Keratinocyte (primary cell): ENCODE measurements at regions not wholly inside any gene's neighbourhood (a gene's known extent, or its start where the extent isn't known, plus 50 kb on each side); places are given as distances from the start of the nearest gene placed in this dataset.

ENCODE experiments used
- DNase-seq: peaks from one replicate; pipeline ENCODE4 v3.0.0-alpha.2; 2011; ENCODE audit warnings: low read depth, missing footprints, low spot score
- FAIRE-seq: peaks from 2 replicates; lab custom pipeline; 2011; peaks lifted over from hg19 to GRCh38; lab: Jason Lieb, UNC
- H2AFZ ChIP-seq: 2 replicates; pipeline ENCODE4 v1.6.0; 2012; ENCODE audit warnings: low read length, control low read depth, inconsistent platforms; ENCODE audit not compliant: control insufficient read depth
- H3K27ac ChIP-seq: 2 replicates; pipeline ENCODE4 v1.5.1; 2011; ENCODE audit warnings: low read length; ENCODE audit not compliant: control insufficient read depth, insufficient read depth
- H3K27me3 ChIP-seq: 3 replicates; pipeline ENCODE4 v1.6.0; 2011; ENCODE audit warnings: low read length; ENCODE audit not compliant: control insufficient read depth, insufficient read depth; ENCODE audit errors: extremely low read depth
- H3K36me3 ChIP-seq, 2 experiments: 2 replicates in 1 of 2; 3 replicates in 1 of 2; pipeline ENCODE4 v1.5.1; 2011; ENCODE audit warnings: low read length in 2 of 2, mild to moderate bottlenecking in 1 of 2; ENCODE audit not compliant: control insufficient read depth in 2 of 2, insufficient read depth in 2 of 2; ENCODE audit errors: extremely low read depth in 1 of 2
- H3K4me1 ChIP-seq: 3 replicates; pipeline ENCODE4 v1.5.1; 2011; ENCODE audit warnings: low read length; ENCODE audit not compliant: control insufficient read depth, insufficient read depth; ENCODE audit errors: extremely low read depth
- H3K4me2 ChIP-seq: 3 replicates; pipeline ENCODE4 v1.6.0; 2011; ENCODE audit warnings: low read depth, low read length; ENCODE audit not compliant: control insufficient read depth, insufficient read depth; ENCODE audit errors: extremely low read depth
- H3K4me3 ChIP-seq, 3 experiments: fragments of 200-600 bp in 1 of 3; sonication (generic) in 1 of 3; 2 replicates in 2 of 3; 3 replicates in 1 of 3; pipeline ENCODE4 v1.5.1; 2011 to 2016; ENCODE audit warnings: low read length in 3 of 3, mild to moderate bottlenecking in 3 of 3, control low read depth in 2 of 3, inconsistent platforms in 1 of 3, low read depth in 1 of 3, mixed read lengths in 1 of 3, mixed run types in 1 of 3, moderate library complexity in 1 of 3; ENCODE audit not compliant: control insufficient read depth in 2 of 3, insufficient read depth in 2 of 3; ENCODE audit errors: extremely low read depth in 1 of 3
- H3K79me2 ChIP-seq: 2 replicates; pipeline ENCODE4 v1.6.0; 2012; ENCODE audit warnings: low read length; ENCODE audit not compliant: control insufficient read depth, insufficient read depth
- H3K9ac ChIP-seq: 3 replicates; pipeline ENCODE4 v1.6.0; 2011; ENCODE audit warnings: low read length; ENCODE audit not compliant: control insufficient read depth, insufficient read depth; ENCODE audit errors: extremely low read depth
- H3K9me1 ChIP-seq: 3 replicates; pipeline ENCODE4 v1.6.0; 2011; ENCODE audit warnings: low read length; ENCODE audit not compliant: control insufficient read depth, insufficient read depth; ENCODE audit errors: extremely low read depth
- H3K9me3 ChIP-seq: 2 replicates; pipeline ENCODE4 v1.5.1; 2012; ENCODE audit warnings: low read depth, low read length; ENCODE audit not compliant: control insufficient read depth
- H4K20me1 ChIP-seq: 3 replicates; pipeline ENCODE4 v1.6.0; 2011; ENCODE audit warnings: low read length; ENCODE audit not compliant: control insufficient read depth, insufficient read depth; ENCODE audit errors: extremely low read depth
- EZH2 ChIP-seq: IDR thresholded peaks from one replicate; pipeline ENCODE4 v1.6.1; 2012; ENCODE audit warnings: inconsistent platforms, mild to moderate bottlenecking, low read length, moderate library complexity
- dilution Hi-C: fragments of 300-500 bp; cut with MboI; formaldehyde crosslinking; loops from one replicate; pipeline ENCODE4 v1.7.0; 2020; ENCODE audit warnings: low sequenced_read_pairs; ENCODE audit not compliant: extremely low pct_ligation_motif_present
- TF ChIP-seq, protein P1 (sequence below), 3 experiments: IDR thresholded peaks in 1 of 3; conservative IDR thresholded peaks in 1 of 3; optimal IDR thresholded peaks in 1 of 3; 2 replicates in 2 of 3; 3 replicates in 1 of 3; pipeline versions ENCODE3 to v1.5.1; 2011; ENCODE audit warnings: low read length in 3 of 3, mild to moderate bottlenecking in 3 of 3, moderate library complexity in 2 of 3, control low read depth in 1 of 3, inconsistent platforms in 1 of 3; ENCODE audit not compliant: insufficient read depth in 2 of 3; ENCODE audit errors: extremely low read depth in 1 of 3

DNA sequence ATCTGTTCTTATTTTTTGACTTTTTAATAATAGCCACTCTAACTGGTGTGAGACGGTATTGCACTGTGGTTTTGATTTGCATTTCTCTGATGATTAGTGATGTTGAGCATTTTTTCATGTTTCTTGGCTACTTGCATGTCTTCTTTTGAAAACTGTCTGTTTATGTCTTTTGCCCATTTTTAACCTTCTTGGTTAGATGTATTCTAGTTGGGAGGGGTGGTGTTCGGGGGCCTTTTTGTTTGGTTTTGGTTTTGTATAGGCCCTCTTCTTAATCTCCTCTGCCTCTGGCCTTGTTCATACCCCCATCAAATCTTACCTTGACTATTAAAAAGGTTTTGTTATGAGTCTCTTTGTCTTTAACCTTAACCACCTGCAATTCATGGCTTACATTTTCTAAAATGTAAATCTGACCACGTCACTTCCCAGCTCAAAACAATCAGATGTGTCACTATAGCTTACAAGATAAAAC, 107.8 kb upstream of the NR4A3 start:
- H3K27me3 ChIP-seq = no peaks in the 10 kb centered on the region
- no peak overlapping the region for H3K27ac ChIP-seq
- no peaks in the 10 kb centered on the region for H3K9me3 ChIP-seq
- no peaks in the 10 kb centered on the region for H3K36me3 ChIP-seq
- H3K4me1 ChIP-seq = no peaks in the 10 kb centered on the region
- TF ChIP-seq, protein P1, sequence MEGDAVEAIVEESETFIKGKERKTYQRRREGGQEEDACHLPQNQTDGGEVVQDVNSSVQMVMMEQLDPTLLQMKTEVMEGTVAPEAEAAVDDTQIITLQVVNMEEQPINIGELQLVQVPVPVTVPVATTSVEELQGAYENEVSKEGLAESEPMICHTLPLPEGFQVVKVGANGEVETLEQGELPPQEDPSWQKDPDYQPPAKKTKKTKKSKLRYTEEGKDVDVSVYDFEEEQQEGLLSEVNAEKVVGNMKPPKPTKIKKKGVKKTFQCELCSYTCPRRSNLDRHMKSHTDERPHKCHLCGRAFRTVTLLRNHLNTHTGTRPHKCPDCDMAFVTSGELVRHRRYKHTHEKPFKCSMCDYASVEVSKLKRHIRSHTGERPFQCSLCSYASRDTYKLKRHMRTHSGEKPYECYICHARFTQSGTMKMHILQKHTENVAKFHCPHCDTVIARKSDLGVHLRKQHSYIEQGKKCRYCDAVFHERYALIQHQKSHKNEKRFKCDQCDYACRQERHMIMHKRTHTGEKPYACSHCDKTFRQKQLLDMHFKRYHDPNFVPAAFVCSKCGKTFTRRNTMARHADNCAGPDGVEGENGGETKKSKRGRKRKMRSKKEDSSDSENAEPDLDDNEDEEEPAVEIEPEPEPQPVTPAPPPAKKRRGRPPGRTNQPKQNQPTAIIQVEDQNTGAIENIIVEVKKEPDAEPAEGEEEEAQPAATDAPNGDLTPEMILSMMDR (optimal IDR thresholded peaks at IDR 0.05 in 1 of 3, IDR thresholded peaks at IDR 0.05 in 1 of 3, conservative IDR thresholded peaks at IDR 0.05 in 1 of 3; ENCODE audit: extremely low read depth in 1 of 3, insufficient read depth in 2 of 3, low read length in 3 of 3) = no peak
- no peak for TF ChIP-seq EZH2
- FAIRE-seq (no peak), DNase-seq (no peak)
- no peak overlapping the region for H3K4me3 ChIP-seq
- H3K9me1 ChIP-seq = no peaks in the 10 kb centered on the region
- H2AFZ ChIP-seq = no peak overlapping the region
- no peaks in the 10 kb centered on the region for H4K20me1 ChIP-seq
- H3K9ac ChIP-seq = no peak overlapping the region
- H3K4me2 ChIP-seq = no peak overlapping the region
- H3K79me2 ChIP-seq = no peaks in the 10 kb centered on the region
- dilution Hi-C loops = no loop called here

DNA sequence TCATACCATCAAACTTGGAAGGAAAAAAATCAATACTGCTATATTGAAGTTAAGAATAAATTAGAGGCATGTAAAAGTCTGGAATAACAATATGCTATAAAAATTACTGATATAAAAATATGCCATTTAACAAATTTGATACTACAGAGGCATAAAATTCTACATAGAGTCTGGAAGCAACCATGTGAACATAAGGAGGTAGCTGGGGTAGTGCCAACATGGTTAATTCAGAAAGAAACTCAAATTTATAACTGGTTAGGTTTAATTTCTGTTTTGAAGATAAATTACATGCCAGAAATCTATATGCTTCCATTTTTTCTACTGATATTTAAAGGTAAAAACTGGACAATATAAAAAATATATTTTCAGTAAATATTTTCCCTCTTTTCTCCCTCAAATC, 103.1 kb upstream of the NR4A3 start:
- H3K27ac ChIP-seq = no peak overlapping the region
- H3K9me1 ChIP-seq = no peaks in the 10 kb centered on the region
- H3K9me3 ChIP-seq = no peaks in the 10 kb centered on the region
- no peak overlapping the region for H3K4me3 ChIP-seq
- H3K4me2 ChIP-seq = no peak overlapping the region
- TF ChIP-seq, protein P1 (optimal IDR thresholded peaks at IDR 0.05 in 1 of 3, IDR thresholded peaks at IDR 0.05 in 1 of 3, conservative IDR thresholded peaks at IDR 0.05 in 1 of 3; ENCODE audit: extremely low read depth in 1 of 3, insufficient read depth in 2 of 3, low read length in 3 of 3) = no peak
- TF ChIP-seq EZH2 = no peak
- H3K4me1 ChIP-seq = no peaks in the 10 kb centered on the region
- H3K79me2 ChIP-seq = no peaks in the 10 kb centered on the region
- DNase-seq (no peak), FAIRE-seq (no peak)
- H3K9ac ChIP-seq = no peak overlapping the region
- H2AFZ ChIP-seq = no peak overlapping the region
- H4K20me1 ChIP-seq = no peaks in the 10 kb centered on the region
- no peaks in the 10 kb centered on the region for H3K36me3 ChIP-seq
- dilution Hi-C loops = no loop called here
- no peaks in the 10 kb centered on the region for H3K27me3 ChIP-seq
